Ramos (cell line): ENCODE measurements at regions not wholly inside any gene's neighbourhood (a gene's known extent, or its start where the extent isn't known, plus 50 kb on each side); places are given as distances from the start of the nearest gene placed in this dataset.
"Not testable (repeated sequence)": the region's sequence is repeated elsewhere in the genome, so short reads cannot be mapped to it uniquely, and the experiment has no call there.

ENCODE experiments used
- in situ Hi-C: fragments of 300-500 bp; cut with MboI; formaldehyde crosslinking; loops from one replicate; pipeline ENCODE4 v1.14.3; 2022; ENCODE audit warnings: low sequenced_read_pairs; ENCODE audit not compliant: unreplicated experiment

DNA sequence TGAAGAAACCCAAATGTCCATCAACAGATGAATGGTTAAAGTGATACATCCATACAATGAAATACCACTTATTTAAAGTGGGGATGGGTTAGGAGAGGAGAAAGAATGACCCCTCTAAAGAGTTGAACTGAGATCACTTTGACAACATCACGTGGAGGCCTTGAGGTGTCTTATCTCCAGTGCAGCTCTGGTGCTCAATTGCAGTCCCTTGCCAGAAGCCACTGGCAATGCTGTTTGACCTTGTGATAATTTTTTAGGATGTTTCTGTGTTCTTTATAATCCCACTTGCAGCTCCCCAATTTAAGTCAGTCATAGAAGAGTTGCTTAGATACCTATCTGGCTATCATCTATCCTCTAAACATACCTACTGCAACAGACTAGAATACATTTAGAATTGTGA lies 167.6 kb downstream of the ZNF648 start:
- in situ Hi-C loops: no loop called here

DNA sequence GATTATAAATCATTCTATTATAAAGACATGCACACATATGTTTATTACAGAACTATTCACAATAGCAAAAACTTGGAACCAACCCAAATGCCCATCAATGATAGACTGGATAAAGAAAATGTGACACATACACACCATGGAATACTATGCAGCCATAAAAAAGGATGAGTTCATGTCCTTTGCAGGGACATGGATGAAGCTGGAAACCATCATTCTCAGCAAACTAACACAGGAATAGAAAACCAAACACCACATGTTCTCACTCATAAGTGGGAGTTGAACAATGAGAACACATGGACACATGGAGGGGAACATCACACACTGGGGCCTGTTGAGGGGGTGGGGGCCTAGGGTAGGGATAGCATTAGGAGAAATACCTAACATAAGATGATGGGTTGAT lies 168.4 kb downstream of the ZNF648 start:
- in situ Hi-C loops: not testable (repeated sequence)

DNA sequence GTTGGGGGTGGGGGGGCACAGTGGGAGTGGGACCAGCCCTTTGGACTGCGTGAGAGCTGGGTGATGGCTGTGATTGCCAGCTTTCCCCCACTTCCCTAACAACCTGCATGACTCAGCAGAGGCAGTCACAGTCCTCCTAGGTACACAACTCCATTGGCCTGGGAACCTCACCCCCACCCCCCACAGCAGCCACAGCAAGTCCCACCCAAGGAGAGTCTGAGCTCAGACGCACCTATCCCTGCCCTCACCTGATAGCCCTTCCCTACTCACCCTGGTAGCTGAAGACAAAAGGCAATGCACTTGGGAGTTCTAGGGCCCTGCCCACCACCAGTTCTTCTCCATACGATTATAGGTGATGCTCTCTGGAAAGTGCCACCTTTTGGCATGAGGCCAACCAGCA lies 188.9 kb downstream of the ZNF648 start:
- in situ Hi-C loops: no loop called here

DNA sequence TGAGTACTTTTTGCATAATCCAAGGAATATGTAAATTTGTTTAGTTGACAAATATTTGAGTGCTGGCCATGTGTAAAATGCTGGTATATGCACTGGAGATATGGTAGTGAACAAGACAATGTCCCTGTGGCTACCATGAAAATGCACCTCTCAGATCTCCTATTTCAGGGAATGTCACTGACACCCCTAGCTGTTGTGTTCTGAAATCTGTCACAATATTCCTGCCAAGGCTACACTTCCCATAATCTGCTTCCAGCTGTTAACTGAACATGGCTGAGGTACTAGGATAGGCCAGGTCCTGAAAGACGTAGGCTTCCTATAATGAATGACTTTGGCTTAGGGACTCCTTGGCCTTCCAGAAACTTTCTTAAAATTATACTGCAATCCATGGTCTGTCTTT lies 197.8 kb downstream of the ZNF648 start:
- in situ Hi-C loops: no loop called here

DNA sequence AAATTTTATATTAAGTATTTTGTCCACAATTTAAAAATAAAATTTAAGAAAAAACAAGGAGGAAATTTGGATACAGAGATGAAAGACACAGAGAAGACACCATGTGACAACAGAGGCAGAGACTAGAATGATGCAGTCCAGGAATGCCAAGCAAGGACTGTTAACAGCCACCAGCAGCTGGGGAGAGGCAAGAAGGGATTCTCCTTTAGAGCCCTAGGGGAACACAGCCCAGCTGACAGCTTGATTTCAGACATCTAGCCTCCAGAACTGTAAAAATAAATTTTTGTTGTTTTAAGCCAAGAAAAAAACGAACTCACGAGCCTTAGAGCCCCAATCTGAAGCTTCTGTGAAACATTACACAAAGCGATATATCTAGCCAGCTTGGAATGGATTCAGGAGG lies 198.5 kb downstream of the ZNF648 start:
- in situ Hi-C loops: no loop called here

DNA sequence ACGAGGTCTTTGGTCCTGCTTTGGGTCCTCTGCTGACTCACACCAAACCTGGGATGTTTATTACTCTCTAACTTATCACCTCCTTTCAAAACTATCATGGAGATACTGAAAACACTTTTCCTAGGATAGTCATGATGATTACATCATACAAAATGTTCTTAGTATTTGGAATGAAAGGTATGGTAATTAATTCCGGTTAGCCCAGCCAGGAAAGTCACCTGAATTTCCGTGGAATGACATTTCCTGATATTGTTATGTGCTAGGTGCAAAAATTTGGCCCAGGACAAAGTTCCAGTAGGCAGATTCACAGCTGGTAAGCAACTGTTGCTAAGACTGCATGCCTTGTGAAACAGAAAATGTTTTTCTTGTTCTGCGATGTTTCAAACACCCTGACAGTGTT lies 203.4 kb downstream of the ZNF648 start:
- in situ Hi-C loops: no loop called here
